ENCODE measurements at regions not wholly inside any gene's neighbourhood (a gene's known extent, or its start where the extent isn't known, plus 50 kb on each side); places are given as distances from the start of the nearest gene placed in this dataset.

GRCh38 chr22:27477171-27477570 is 324.4 kb downstream of the MN1 start:
- TF ChIP-seq CTCF (IDR thresholded peaks at IDR 0.05; ENCODE audit: low read length) (no peak), EZH2 (optimal IDR thresholded peaks at IDR 0.05; ENCODE audit: low read depth, low read length) (no peak)

All from MM.1S (cell line).